ENCODE measurements at regions not wholly inside any gene's neighbourhood (a gene's known extent, or its start where the extent isn't known, plus 50 kb on each side); places are given as distances from the start of the nearest gene placed in this dataset.

DNA sequence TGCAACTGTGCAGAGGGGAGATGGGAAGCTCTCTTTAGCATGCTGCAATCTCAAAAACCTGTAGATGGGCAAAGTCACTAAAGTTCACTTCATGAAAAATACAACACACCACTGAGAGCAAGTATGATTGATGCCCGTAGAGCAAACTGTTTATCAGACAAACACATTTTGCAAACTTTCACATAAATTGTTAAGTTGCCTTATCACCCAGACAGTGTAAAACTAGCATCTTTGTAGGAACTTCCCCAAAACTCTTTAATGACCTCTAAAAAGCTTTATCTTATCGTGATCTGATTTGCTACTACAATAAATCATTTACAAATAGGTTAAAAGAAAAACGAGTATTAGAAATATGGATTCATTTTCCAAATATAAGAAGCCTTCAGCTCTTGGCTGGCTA, 391.0 kb downstream of the LMO4 start:
- TF ChIP-seq CTCF (IDR thresholded peaks at IDR 0.05 in 8 of 11, conservative IDR thresholded peaks at IDR 0.05 in 3 of 11): no peak
- no peak for TF ChIP-seq POLR2A (IDR thresholded peaks at IDR 0.05)
